Neuronal stem cell (in vitro differentiated cells): ENCODE measurements at regions not wholly inside any gene's neighbourhood (a gene's known extent, or its start where the extent isn't known, plus 50 kb on each side); places are given as distances from the start of the nearest gene placed in this dataset.

Experiments used
- DNase-seq: peaks from one replicate; pipeline ENCODE4 v3.0.0-alpha.2; 2013; ENCODE audit warnings: low spot score
- H2AFZ ChIP-seq: one replicate; pipeline ENCODE4 v1.6.1; 2013; ENCODE audit warnings: mild to moderate bottlenecking, low read length, inconsistent platforms
- H2AK5ac ChIP-seq: 2 replicates; pipeline ENCODE4 v1.6.1; 2013; ENCODE audit warnings: low read depth, mild to moderate bottlenecking, inconsistent platforms, low read length, moderate library complexity, mixed read lengths
- H2BK120ac ChIP-seq: 2 replicates; pipeline ENCODE4 v1.6.1; 2013; ENCODE audit warnings: low read depth, mild to moderate bottlenecking, inconsistent platforms, low read length, moderate library complexity, mixed read lengths
- H2BK12ac ChIP-seq: one replicate; pipeline ENCODE4 v1.6.1; 2013; ENCODE audit warnings: low read length, inconsistent platforms
- H2BK15ac ChIP-seq: 2 replicates; pipeline ENCODE4 v1.6.1; 2013; ENCODE audit warnings: mild to moderate bottlenecking, low read length, inconsistent platforms, mixed read lengths
- H2BK5ac ChIP-seq: one replicate; pipeline ENCODE4 v1.6.1; 2013; ENCODE audit warnings: inconsistent platforms, mild to moderate bottlenecking, low read length, moderate library complexity
- H3K14ac ChIP-seq: one replicate; pipeline ENCODE4 v1.6.1; 2013; ENCODE audit warnings: low read length, inconsistent platforms
- H3K18ac ChIP-seq: 2 replicates; pipeline ENCODE4 v1.6.1; 2013; ENCODE audit warnings: low read length, inconsistent platforms
- H3K23ac ChIP-seq: 2 replicates; pipeline ENCODE4 v1.6.1; 2013; ENCODE audit warnings: low read depth, mild to moderate bottlenecking, mixed read lengths, low read length, inconsistent platforms; ENCODE audit not compliant: poor library complexity
- H3K27ac ChIP-seq: replicated peaks from 3 replicates; pipeline ENCODE4 v1.5.1; 2013; ENCODE audit warnings: low read length, inconsistent platforms
- H3K27me3 ChIP-seq, 3 experiments: 2 replicates each; pipeline ENCODE4 v1.6.1; 2013; ENCODE audit warnings: low read length in 3 of 3, mild to moderate bottlenecking in 2 of 3, inconsistent platforms in 1 of 3, low read depth in 1 of 3, mixed read lengths in 1 of 3, moderate library complexity in 1 of 3; ENCODE audit not compliant: control insufficient read depth in 3 of 3, insufficient read depth in 3 of 3
- H3K36me3 ChIP-seq, 2 donors: replicated peaks in 1 of 2; 2 replicates each; pipeline ENCODE4 v1.6.1; 2013; ENCODE audit warnings: low read length in 2 of 2; ENCODE audit not compliant: control insufficient read depth in 2 of 2, insufficient read depth in 2 of 2
- H3K4ac ChIP-seq: 2 replicates; pipeline ENCODE4 v1.6.1; 2013; ENCODE audit warnings: inconsistent platforms, mild to moderate bottlenecking, low read length, moderate library complexity
- H3K4me1 ChIP-seq, 2 donors: 1 replicate in 1 of 2; 2 replicates in 1 of 2; pipeline ENCODE4 v1.6.1; 2013; ENCODE audit warnings: low read length in 2 of 2, low read depth in 1 of 2; ENCODE audit not compliant: control insufficient read depth in 2 of 2, insufficient read depth in 1 of 2
- H3K4me2 ChIP-seq: one replicate; pipeline ENCODE4 v1.6.1; 2013; ENCODE audit warnings: mild to moderate bottlenecking, low read length, inconsistent platforms; ENCODE audit not compliant: insufficient read depth, poor library complexity, severe bottlenecking
- H3K4me3 ChIP-seq, 2 donors: 2 replicates each; pipeline ENCODE4 v1.5.1; 2013; ENCODE audit warnings: low read length in 2 of 2, mild to moderate bottlenecking in 2 of 2, inconsistent platforms in 1 of 2, moderate library complexity in 1 of 2
- H3K79me1 ChIP-seq: one replicate; pipeline ENCODE4 v1.6.1; 2013; ENCODE audit warnings: low read depth, mild to moderate bottlenecking, inconsistent platforms, low read length, moderate library complexity
- H3K9ac ChIP-seq: one replicate; pipeline ENCODE4 v1.6.1; 2013; ENCODE audit warnings: mild to moderate bottlenecking, low read depth, low read length, inconsistent platforms; ENCODE audit not compliant: poor library complexity
- H3K9me3 ChIP-seq, 2 donors: replicated peaks in 1 of 2; 2 replicates each; pipeline versions ENCODE3 to v1.6.1; 2013; ENCODE audit warnings: low read length in 2 of 2, mild to moderate bottlenecking in 2 of 2, inconsistent platforms in 1 of 2, low read depth in 1 of 2, mixed read lengths in 1 of 2, moderate library complexity in 1 of 2; ENCODE audit not compliant: control insufficient read depth in 2 of 2, insufficient read depth in 1 of 2
- H4K8ac ChIP-seq: one replicate; pipeline ENCODE4 v1.6.1; 2013; ENCODE audit warnings: low read depth, mild to moderate bottlenecking, inconsistent platforms, low read length, moderate library complexity
- H4K91ac ChIP-seq: one replicate; pipeline ENCODE4 v1.6.1; 2013; ENCODE audit warnings: low read length, low read depth, mild to moderate bottlenecking, inconsistent platforms; ENCODE audit not compliant: poor library complexity
- WGBS, 2 donors: extraction: QIAGEN DNeasy Blood & Tissue Kit; methylation state at CpG; one replicate each; pipeline ENCODE4 v1.1.7; 2013; ENCODE audit warnings: missing lambda C conversion rate in 2 of 2, mixed read lengths in 1 of 2; ENCODE audit not compliant: insufficient read length in 2 of 2, insufficient replicate concordance in 1 of 2; ENCODE audit errors: extremely low coverage in 2 of 2; 5-methylcytosine and 5-hydroxymethylcytosine counted together

- Histone ChIP-seq H3K36me3 (no peaks in the 10 kb centered on the region), H3K4me2 (no peak overlapping the region), H3K79me1 (no peaks in the 10 kb centered on the region), H3K4me1 (no peaks in the 10 kb centered on the region), H3K23ac (no peak overlapping the region), H3K27me3 (no peaks in the 10 kb centered on the region), H3K4me3 (no peak overlapping the region), H4K8ac (no peak overlapping the region), H3K9ac (no peak overlapping the region), H3K9me3 (peaks cover 2 to 5% of the 10 kb centered on the region in 2 donors), H3K27ac (no peak overlapping the region), H3K14ac (no peak overlapping the region), H3K4ac (no peak overlapping the region), H2BK12ac (no peak overlapping the region), H2BK5ac (no peak overlapping the region), H2AFZ (no peak overlapping the region), H2BK15ac (no peak overlapping the region), H2AK5ac (no peak overlapping the region), H4K91ac (no peak overlapping the region), H2BK120ac (no peak overlapping the region), H3K18ac (no peak overlapping the region)
- WGBS, 2 donors, result no CpG with 5 or more reads among the region's 1 CpG
- no peak for DNase-seq
Measured at GRCh38 chr11:121814962-121815361, 301.1 kb downstream of the BLID start.

- Histone ChIP-seq H2AFZ (no peak overlapping the region), H4K8ac (no peak overlapping the region), H3K4me3 (no peak overlapping the region), H3K9ac (no peak overlapping the region), H2AK5ac (no peak overlapping the region), H4K91ac (no peak overlapping the region), H2BK5ac (no peak overlapping the region), H2BK15ac (no peak overlapping the region), H3K4me1 (no peaks in the 10 kb centered on the region), H3K36me3 (no peaks in the 10 kb centered on the region), H3K27ac (no peak overlapping the region), H3K4ac (no peak overlapping the region), H3K79me1 (no peaks in the 10 kb centered on the region), H3K9me3 (peaks cover 2 to 5% of the 10 kb centered on the region in 2 donors), H3K27me3 (no peaks in the 10 kb centered on the region), H2BK120ac (no peak overlapping the region), H3K4me2 (no peak overlapping the region), H2BK12ac (no peak overlapping the region), H3K23ac (no peak overlapping the region), H3K14ac (no peak overlapping the region), H3K18ac (no peak overlapping the region)
- DNase-seq, result no peak
Measured at GRCh38 chr11:121814296-121814695, 301.7 kb downstream of the BLID start.

- H3K4ac ChIP-seq, result no peak overlapping the region
- no peaks in the 10 kb centered on the region for H3K36me3 ChIP-seq
- H2AK5ac ChIP-seq, result no peak overlapping the region
- H2AFZ ChIP-seq, result no peak overlapping the region
- no peak overlapping the region for H2BK15ac ChIP-seq
- H3K27ac ChIP-seq, result no peak overlapping the region
- H3K4me3 ChIP-seq, result no peak overlapping the region
- no peak overlapping the region for H4K91ac ChIP-seq
- H2BK120ac ChIP-seq, result no peak overlapping the region
- no peak overlapping the region for H2BK5ac ChIP-seq
- no peaks in the 10 kb centered on the region for H3K79me1 ChIP-seq
- no peaks in the 10 kb centered on the region for H3K4me1 ChIP-seq
- no peak overlapping the region for H3K9ac ChIP-seq
- no peaks in the 10 kb centered on the region for H3K27me3 ChIP-seq
- no peak for DNase-seq
- WGBS, 2 donors, result no CpG with 5 or more reads among the region's 4 CpGs
- no peak overlapping the region for H2BK12ac ChIP-seq
- no peak overlapping the region for H4K8ac ChIP-seq
- no peak overlapping the region for H3K18ac ChIP-seq
- no peak overlapping the region for H3K14ac ChIP-seq
- no peak overlapping the region for H3K23ac ChIP-seq
- no peak overlapping the region for H3K4me2 ChIP-seq
- peaks cover 0 to 5% of the 10 kb centered on the region in 2 donors for H3K9me3 ChIP-seq
Measured at GRCh38 chr11:121810291-121810690, 305.7 kb downstream of the BLID start.

GRCh38 chr11:121808096-121808495 is 307.9 kb downstream of the BLID start:
- Histone ChIP-seq H3K4ac (no peak overlapping the region), H4K8ac (no peak overlapping the region), H2BK5ac (no peak overlapping the region), H2AFZ (no peak overlapping the region), H2BK12ac (no peak overlapping the region), H3K9ac (no peak overlapping the region), H3K36me3 (no peaks in the 10 kb centered on the region), H3K79me1 (no peaks in the 10 kb centered on the region), H3K4me1 (no peaks in the 10 kb centered on the region), H2AK5ac (no peak overlapping the region), H3K4me3 (no peak overlapping the region), H3K9me3 (peaks cover 0 to 5% of the 10 kb centered on the region in 2 donors), H4K91ac (no peak overlapping the region), H3K14ac (no peak overlapping the region), H3K18ac (no peak overlapping the region), H3K27ac (no peak overlapping the region), H2BK120ac (no peak overlapping the region), H3K27me3 (no peaks in the 10 kb centered on the region), H3K23ac (no peak overlapping the region), H3K4me2 (no peak overlapping the region), H2BK15ac (no peak overlapping the region)
- WGBS, 2 donors, result no CpG with 5 or more reads among the region's 2 CpGs
- DNase-seq, result no peak
